H54 (cell line): ENCODE measurements at regions not wholly inside any gene's neighbourhood (a gene's known extent, or its start where the extent isn't known, plus 50 kb on each side); places are given as distances from the start of the nearest gene placed in this dataset.
"Not testable (repeated sequence)": the region's sequence is repeated elsewhere in the genome, so short reads cannot be mapped to it uniquely, and the experiment has no call there.

ENCODE experiments used
- DNase-seq: peaks from one replicate; pipeline ENCODE4 v3.0.0; 2011; ENCODE audit warnings: low spot score, mixed read lengths; ENCODE audit not compliant: insufficient read length
- FAIRE-seq: peaks from 3 replicates; lab custom pipeline; 2011; peaks lifted over from hg19 to GRCh38; lab: Jason Lieb, UNC
- POLR2A ChIP-seq: IDR thresholded peaks from 2 replicates; pipeline ENCODE4 v1.6.1; 2011; ENCODE audit warnings: low read depth, mild to moderate bottlenecking, low read length

GRCh38 chr13:44860454-44860853, 128.8 kb downstream of the NUFIP1 start:
- TF ChIP-seq POLR2A: no peak
- DNase-seq (no peak), FAIRE-seq (no peak)

GRCh38 chr13:44857736-44858135, 131.5 kb downstream of the NUFIP1 start:
- FAIRE-seq (no peak), DNase-seq (no peak)
- no peak for TF ChIP-seq POLR2A

- FAIRE-seq (no peak), DNase-seq (no peak)
- TF ChIP-seq POLR2A: no peak
These were observed 132.2 kb downstream of the NUFIP1 start for GRCh38 chr13:44857061-44857460.

DNA sequence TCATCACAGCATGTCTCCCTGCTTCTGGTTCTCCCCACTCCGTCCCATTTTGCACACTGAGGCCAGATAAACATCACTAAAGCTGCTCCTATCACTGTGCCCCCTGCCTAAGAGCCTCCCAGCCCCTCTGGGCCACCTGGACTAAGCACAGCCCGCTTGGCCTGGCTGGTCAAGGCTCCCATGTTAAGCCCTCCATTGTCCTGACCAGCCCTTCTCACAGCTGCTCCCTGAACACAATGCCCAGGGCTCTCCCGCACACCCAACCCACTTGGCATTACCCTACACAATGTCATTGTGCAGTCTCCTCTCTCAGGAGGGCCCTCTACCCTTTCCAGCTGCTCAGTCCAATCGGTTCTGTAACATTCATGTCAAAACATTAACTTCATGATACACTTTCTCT, 133.4 kb downstream of the NUFIP1 start:
- TF ChIP-seq POLR2A: no peak
- DNase-seq: no peak
- no peak for FAIRE-seq

DNA sequence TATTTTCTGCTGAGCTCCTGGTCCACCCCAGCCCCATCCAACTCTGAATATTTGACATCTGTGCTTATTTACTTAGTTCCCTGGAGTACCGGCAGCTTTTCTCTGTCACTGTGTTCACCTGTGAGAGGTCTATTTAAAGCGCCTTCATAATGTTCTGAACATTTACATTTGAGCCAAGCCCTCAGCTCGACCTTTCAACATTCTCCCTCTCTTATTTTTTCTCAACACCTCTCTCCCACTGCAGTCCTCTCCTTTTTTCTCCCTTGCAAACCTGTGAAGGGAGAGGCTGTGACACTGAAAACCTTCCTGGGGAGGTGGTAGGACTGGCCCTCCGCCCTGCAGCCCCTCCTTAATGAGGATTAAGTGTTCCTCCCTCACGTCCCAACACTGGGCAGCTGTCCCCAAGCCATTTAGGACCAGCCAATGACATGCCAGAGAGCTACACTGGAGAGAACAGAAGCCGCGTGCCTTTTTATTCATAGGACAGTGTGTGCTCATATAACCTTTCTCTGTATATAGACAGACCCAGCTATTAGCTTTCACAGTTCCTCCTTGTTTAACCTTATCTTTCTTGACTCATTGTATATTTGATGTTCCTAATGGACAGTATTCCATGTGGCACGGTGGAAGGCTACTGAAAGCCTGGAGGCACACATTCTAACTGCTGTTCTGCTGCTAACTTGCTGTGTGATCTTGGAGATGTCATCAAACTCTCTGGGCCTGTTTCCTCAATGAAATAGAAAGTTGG, 134.8 kb downstream of the NUFIP1 start:
- FAIRE-seq (no peak), DNase-seq (no peak)
- no peak for TF ChIP-seq POLR2A

DNA sequence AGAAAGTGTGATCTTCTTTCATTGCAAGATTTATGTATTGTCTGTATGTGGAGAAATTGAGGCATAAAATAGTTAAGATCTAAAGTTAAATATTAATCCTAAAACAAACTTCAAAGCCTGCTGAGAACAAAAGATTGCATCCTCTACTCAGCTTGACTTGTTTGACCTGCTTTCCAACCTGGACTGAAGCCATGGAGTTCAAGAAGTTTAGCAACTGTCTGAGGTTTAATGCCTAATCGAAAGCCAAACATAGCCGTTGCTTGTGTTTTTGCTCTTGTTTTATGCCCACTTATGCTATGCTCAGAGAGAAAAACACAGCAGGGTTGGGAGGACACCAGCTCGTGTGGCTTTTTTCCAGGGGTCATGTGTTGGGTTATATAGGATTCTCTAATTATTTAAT, 135.6 kb downstream of the NUFIP1 start:
- DNase-seq (no peak), FAIRE-seq (no peak)
- no peak for TF ChIP-seq POLR2A

DNA sequence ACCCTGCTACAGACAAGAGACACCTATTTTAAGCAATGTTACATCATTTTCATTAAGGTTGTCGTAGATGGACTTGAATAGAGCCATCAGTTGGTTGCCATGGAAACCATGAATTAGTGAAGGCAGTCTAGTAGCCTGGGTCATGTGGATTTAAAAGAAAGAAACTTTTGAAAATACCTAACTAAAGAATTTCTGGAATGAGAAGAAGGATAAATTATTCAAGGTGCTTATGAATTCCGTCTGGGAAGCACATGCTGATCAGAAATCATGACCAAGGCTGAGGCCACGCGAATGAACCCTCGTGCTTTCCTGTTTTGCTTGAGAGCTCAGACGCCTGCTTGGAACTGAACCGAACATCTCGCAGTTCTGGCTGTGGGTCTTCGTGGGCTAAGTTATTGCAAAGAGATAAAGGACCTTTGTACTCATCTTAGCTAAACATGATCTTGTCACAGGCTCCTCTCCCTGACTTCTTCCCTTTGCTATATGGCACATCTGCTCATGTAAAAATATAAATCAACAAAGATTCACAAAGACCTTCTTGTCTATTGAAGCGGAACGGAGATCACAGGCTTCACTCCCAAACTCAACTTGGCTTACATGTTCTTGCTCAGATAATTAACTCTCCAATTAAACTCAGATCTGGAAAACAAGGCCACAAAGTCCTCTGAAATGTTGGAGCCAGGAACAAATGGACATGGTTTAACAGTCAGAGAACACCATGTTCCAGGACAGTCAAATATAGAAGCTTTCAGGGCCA, 140.2 kb downstream of the NUFIP1 start:
- no peak for FAIRE-seq
- no peak for DNase-seq
- TF ChIP-seq POLR2A: no peak

- DNase-seq, FAIRE-seq: not testable (repeated sequence)
These were observed 143.8 kb downstream of the NUFIP1 start for GRCh38 chr13:44845281-44846058.

GRCh38 chr13:44844786-44845185, 144.5 kb downstream of the NUFIP1 start:
- FAIRE-seq (no peak), DNase-seq (no peak)
- TF ChIP-seq POLR2A: no peak

GRCh38 chr13:44843403-44843802, 145.9 kb downstream of the NUFIP1 start:
- FAIRE-seq (no peak), DNase-seq (no peak)
- TF ChIP-seq POLR2A: no peak

- DNase-seq: no peak
- no peak for FAIRE-seq
- no peak for TF ChIP-seq POLR2A
These were observed 147.1 kb downstream of the NUFIP1 start for GRCh38 chr13:44842158-44842557.

DNA sequence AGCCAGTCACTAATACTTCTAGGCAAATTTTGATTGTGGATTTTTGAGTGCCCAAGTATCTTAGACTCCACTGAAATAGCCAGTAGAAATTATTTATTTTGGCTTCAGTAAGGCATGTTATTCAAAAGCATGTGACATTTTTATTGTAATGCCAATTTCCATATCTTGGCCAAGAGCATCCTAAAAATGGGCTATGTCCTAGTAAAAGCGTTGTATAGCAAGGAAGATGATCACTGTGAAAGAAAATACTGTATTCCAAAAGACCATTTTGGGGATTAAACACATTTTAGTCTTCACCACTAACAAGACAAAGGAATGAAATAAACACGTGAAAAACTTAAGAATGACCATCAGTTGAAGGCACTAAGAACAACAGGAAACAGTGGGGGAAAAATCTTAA, 149.1 kb downstream of the NUFIP1 start:
- no peak for TF ChIP-seq POLR2A
- FAIRE-seq (no peak), DNase-seq (no peak)

DNA sequence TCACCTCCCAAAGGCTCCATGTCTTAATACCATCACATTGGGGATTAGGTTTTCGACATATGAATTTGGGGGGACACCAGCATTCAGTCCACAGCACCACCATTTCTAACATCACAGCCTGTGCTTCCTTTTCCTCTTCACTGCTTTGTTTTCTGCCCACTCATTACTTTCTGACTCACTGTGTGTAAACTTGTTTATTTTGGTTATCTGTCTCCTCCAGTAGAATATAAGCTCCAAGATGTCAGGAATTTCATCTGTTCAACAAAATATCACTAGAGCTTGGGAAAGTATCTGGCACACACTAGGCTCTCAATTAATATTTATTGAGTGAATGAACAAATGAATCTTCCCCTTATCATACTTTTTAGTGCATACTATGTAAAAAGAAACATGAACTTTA, 152.0 kb downstream of the NUFIP1 start:
- TF ChIP-seq POLR2A: no peak
- FAIRE-seq (no peak), DNase-seq (no peak)

GRCh38 chr13:44834404-44834803, 154.9 kb downstream of the NUFIP1 start:
- TF ChIP-seq POLR2A: no peak
- FAIRE-seq: no peak

More at GRCh38 chr13:44834404-44834803, 154.9 kb downstream of the NUFIP1 start:
- DNase-seq: no peak
